Epithelial cell of esophagus (primary cell): ENCODE measurements at regions not wholly inside any gene's neighbourhood (a gene's known extent, or its start where the extent isn't known, plus 50 kb on each side); places are given as distances from the start of the nearest gene placed in this dataset.

Experiments
- DNase-seq: peaks from one replicate; pipeline ENCODE4 v3.0.0; 2010; ENCODE audit warnings: low read depth
- H3K4me3 ChIP-seq: 2 replicates; pipeline ENCODE4 v1.5.1; 2011; ENCODE audit warnings: mild to moderate bottlenecking, low read length, control low read depth
- TF ChIP-seq, protein P1 (sequence below): IDR thresholded peaks from 2 replicates; pipeline ENCODE4 v1.5.1; 2011; ENCODE audit warnings: low read depth, mild to moderate bottlenecking, low read length, control low read depth, inconsistent platforms; ENCODE audit not compliant: insufficient read depth; ENCODE audit errors: missing control alignments

DNA sequence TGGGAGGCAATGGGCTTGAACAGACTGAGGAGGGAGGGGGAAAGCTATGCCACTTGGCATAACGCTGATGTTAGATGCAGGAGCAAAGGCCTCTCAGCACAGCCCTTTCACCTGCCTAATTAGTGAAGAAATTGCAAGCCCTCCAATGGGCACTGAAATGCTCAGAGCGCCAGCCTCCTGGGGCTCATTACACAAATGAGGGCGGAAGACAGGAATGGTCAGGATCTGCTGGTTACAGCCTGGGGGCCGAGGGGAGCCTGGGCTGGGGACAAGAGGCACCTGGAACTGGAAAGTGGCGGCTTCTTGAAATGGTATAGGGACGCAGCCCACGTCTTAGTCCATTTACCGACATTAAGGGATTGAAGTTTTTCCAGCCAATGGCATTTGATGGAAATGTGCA is 50.2 kb upstream of the PLET1 start:
- no peak for DNase-seq
- no peak overlapping the region for H3K4me3 ChIP-seq
- TF ChIP-seq, protein P1, sequence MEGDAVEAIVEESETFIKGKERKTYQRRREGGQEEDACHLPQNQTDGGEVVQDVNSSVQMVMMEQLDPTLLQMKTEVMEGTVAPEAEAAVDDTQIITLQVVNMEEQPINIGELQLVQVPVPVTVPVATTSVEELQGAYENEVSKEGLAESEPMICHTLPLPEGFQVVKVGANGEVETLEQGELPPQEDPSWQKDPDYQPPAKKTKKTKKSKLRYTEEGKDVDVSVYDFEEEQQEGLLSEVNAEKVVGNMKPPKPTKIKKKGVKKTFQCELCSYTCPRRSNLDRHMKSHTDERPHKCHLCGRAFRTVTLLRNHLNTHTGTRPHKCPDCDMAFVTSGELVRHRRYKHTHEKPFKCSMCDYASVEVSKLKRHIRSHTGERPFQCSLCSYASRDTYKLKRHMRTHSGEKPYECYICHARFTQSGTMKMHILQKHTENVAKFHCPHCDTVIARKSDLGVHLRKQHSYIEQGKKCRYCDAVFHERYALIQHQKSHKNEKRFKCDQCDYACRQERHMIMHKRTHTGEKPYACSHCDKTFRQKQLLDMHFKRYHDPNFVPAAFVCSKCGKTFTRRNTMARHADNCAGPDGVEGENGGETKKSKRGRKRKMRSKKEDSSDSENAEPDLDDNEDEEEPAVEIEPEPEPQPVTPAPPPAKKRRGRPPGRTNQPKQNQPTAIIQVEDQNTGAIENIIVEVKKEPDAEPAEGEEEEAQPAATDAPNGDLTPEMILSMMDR, result no peak

DNA sequence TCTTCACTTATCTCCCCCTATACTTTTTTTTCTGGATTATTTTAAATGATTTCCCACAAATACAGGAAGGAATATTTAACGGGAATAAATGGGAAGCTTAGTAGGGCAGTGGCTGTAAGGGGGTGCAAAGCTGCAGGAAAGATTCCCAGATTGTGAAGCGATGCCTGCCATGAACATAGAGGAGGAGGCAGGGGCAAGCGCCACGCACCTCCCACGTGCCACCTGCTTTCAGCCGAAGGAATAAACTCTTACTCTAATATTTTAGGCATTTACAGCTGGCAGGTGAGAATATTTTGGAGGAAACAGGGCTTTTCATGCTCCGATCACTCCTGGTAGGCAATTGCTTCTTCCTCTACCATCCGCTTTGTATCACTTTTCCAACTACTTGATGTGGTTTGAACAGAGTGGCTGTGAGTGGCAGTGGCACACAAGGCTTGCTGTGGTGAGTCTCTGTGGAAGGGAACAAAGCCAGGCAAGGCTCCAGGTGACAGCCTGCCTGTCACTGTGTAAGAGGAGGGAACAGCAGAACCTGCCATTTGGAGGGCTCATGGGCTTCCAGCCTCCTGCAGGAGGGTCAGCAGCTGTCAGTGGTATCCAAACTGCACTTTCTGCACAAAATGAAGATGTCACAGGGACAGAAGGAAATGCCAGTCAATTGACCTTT is 54.5 kb upstream of the PLET1 start:
- no peak overlapping the region for H3K4me3 ChIP-seq
- TF ChIP-seq, protein P1, result no peak
- no peak for DNase-seq

DNA sequence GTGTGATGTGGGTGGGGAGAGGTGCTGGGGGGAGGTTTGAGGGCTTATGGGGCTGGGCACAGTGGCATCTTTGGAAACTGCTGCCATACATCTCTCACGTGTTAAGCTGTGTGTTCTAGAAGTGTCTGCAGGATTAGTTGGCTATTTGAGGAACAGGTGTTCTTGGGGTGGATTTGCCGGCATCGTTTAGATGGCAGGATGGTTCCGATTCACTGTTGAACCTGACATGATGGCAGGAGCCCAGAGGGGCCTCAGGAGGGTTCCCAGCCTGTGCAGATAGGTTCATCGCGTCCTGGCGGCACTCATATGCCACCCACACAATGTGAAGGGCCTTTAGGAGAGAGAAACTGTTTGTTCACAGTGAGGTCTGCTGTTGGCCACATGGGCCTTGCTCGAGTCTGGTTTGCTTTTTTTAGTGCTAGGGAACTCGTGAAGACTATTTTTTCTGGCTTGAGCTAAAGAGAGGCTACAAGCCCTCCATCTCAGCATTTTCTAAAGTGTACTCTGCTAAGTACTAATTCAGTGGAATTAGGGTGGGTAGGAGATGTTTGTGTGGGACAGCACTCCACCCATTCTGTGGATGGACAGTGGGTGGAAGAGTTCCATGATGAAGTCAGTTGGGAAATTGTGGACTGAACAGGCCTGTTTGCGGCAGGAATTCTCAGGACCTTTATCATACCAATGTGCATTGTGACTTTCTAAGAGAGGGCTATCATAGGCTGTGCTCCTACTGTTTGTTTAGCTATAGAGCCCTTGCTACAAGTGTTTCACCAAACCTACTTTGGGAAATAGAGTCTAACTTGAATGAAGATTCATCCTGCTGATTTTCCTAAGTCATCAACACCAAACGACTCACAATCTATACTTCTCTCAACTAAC is 55.4 kb upstream of the PLET1 start:
- H3K4me3 ChIP-seq, result no peak overlapping the region
- TF ChIP-seq, protein P1, result no peak
- no peak for DNase-seq

DNA sequence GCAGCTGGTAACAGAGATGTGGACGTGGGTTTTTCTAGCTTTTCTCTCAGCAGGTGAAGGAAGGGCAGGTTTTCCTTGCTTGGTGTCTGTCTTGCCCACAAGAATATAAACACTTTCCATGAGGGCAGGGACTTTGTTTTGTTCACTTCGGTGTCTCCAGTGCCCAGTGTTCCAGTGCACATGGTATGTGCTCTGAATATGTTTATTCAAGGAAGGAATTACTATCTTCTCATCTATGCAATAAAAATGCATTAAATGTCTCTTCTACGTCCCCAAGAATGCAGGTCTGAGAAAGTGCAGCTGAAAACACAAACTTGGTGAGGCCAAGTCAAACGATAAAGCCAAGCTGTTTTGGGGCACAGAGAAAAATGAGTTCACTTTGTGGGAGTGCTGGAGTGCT is 56.3 kb upstream of the PLET1 start:
- TF ChIP-seq, protein P1, result no peak

DNA sequence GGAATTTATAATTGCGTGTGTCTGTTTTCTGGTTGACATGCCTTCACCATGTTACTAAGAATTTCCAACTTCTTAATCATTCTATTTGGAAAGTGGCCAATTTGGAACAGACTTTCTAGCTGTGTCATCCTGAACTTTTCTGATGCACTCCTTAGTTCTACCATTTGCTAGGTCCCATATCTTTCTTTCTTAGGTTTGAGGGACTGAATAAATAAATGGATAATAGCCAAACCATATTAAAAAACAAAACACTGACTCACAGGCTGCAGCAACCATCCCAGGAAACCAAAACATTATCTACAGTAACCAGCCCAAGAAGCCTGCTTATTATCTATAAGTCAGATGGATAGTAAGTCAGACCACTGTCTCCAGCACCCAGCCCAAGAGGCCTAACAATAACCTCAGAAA is 57.5 kb upstream of the PLET1 start:
- DNase-seq, result peak; percentile 93
- TF ChIP-seq, protein P1, result no peak
- no peak overlapping the region for H3K4me3 ChIP-seq

More for the DNA sequence above, 56.3 kb upstream of the PLET1 start:
- DNase-seq, result no peak
- no peak overlapping the region for H3K4me3 ChIP-seq

DNA sequence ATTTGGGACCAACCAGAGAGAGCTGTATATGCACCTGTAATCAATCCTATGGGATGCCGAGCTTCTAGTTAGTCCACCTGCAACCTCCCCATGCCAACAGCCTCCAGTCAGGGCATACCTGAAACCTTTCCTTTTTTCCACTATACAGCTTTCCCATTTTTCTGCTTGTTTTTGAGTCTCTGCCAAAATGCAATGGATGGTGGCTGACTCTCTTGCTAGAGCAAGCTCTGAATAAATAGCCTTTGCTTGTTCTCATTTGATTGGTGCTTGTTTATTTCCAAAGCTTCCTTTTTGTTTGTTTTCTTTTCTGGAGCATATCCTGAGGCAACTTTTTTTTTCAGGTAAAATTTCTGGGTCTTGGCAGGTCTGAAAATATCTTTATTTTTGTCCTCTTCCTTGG is 58.0 kb upstream of the PLET1 start:
- TF ChIP-seq, protein P1, result no peak

More for the DNA sequence above, 58.0 kb upstream of the PLET1 start:
- H3K4me3 ChIP-seq, result no peak overlapping the region
- no peak for DNase-seq
